A204.1 (cell line): ENCODE measurements at regions not wholly inside any gene's neighbourhood (a gene's known extent, or its start where the extent isn't known, plus 50 kb on each side); places are given as distances from the start of the nearest gene placed in this dataset.
"Not testable (repeated sequence)": the region's sequence is repeated elsewhere in the genome, so short reads cannot be mapped to it uniquely, and the experiment has no call there.

ENCODE experiments used
- FAIRE-seq: peaks from 2 replicates; lab custom pipeline; 2012; peaks lifted over from hg19 to GRCh38; lab: Jason Lieb, UNC

DNA sequence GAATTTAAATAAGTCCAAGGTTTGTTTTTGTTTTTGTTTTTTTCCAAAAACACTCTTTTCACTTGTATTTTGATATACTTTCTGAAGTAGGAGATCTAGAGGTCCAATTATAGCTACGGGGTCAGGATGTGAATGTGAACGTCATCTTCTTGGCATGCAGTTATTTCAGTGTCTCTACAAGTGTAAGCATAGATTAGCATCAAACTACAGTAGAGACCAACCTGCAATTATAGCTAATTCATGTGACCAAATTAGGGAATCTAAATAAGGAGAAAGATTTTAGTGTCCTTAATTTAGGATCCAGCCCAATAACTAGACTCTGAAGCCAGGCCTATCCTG, 107.3 kb upstream of the PALMD start:
- no peak for FAIRE-seq

DNA sequence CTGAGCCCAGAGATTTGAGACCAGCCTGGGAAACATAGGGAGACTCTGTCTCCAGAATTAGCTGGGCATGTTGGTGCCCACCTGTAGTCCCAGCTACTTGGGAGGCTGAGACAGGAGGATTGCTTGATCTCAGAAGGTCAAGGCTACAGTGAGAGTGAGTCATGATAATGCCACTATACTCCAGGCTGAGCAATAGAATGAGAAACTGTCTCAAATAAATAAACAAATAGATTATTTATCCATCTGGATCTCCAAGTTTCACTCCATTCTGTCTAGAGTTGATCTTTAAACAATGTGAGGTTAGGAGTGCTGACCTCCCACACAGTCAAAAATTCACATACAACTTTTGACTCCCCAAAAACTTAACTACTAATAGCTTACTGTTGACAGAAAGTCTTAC, 106.8 kb upstream of the PALMD start:
- no peak for FAIRE-seq

DNA sequence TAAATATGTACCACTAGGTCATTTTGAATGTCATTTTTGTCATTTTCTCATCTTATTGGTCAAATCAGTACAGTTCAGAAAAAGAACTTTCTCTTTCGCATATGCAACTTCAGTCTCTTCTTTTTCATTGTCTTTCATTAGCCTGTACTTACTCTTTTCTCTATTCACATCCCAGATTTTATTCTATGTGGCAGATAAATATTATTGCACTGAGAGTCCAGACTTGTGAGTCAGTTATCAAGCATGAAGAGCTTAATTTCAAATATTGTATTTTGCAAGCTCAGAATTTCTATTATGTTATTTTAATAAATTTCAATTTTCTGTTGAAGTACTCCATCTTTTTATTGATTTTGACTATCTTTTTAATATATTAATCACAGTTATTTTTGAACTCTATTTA, 105.2 kb upstream of the PALMD start:
- FAIRE-seq = no peak

DNA sequence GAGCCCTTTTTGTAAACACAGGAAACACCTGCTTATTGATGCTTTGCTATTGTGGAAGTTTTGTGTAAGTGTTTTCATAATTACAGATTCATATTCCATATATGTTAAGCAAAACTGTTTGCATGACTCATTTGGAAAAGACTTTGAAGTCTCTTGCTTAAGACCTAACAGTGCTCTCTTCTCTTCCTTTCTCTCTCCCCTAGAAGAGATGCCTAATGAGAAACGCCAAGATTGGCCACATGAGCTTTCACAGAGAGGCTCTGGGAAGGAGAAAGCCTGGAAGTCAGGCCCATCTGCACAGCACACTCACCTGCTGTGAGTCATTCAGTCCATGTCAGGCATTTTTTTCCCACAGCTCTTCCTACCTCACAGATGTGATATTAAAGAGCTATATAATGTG, 101.6 kb upstream of the PALMD start:
- FAIRE-seq = no peak

DNA sequence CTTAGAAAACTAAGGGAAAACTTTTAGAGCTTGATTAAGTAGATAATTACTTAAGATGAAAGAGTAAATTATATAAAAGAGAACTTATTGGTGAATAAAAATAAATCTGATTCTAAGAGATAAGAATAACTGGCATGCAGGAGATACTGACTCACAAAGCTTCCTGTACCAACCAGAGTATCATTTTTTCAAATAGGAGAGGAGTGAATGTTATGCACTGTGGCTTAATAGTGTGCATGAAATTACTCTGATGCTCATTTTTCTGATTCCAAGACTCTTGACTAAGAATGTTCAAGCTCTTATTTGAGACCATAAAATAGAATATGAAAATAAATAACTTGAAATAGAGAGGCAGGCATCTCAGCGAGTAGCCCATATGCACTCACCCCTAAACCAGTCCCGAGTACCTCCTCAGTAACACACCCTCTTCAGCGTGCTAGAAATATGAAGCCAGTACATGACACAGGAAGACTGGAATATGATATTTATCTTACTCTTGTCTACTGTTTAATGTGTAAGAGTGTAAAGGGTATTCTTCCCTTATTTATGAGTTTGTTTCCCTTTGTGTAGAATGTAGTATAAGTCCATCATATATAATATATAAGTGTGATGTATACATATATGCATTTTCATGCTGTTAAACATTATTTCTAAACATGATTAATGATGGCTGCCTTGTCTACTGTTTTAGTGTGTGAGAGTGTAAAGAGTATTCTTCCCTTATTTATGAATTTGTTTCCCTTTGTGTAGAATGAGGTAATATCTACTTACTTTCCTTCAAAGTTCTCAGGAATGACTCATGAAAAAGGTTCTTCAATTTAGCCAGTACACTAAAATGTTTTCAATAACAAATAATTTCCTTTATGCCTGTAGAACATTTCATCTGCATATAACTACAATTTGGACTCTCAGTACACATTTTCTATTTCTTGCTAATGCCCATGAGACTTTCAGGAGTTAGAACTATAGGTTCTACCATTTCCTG, 99.2 kb upstream of the PALMD start:
- no peak for FAIRE-seq

DNA sequence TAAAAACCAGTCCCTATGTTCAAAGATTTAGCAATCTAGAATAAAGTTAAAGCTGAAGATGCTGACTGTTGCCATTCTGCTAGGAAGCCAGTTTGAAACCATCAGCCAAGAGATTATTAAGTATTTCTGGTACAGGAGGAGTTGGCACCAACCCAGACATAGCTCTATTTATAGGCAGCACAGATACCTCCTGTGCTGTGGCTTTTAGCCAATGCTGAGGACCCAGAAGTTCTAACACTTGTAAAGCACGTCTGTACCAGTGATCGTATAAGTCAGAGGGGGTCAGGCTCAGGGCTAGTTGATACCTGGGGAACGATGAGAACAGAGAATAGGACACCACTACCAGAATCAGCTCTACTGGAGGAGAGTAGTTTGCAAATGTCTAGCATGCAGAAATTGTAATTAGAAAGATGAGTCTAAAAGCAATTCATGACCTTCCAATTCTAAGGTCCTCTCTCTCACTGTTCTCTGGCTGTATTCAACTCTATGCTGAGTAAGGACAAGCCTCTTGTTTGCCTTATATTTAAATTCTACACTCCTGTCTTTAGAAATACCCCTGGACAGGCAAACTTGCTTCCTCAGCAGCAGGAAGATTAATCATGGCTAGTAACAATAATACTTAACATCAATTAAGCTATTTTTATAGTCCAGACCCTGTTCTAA, 96.8 kb upstream of the PALMD start:
- FAIRE-seq = no peak

DNA sequence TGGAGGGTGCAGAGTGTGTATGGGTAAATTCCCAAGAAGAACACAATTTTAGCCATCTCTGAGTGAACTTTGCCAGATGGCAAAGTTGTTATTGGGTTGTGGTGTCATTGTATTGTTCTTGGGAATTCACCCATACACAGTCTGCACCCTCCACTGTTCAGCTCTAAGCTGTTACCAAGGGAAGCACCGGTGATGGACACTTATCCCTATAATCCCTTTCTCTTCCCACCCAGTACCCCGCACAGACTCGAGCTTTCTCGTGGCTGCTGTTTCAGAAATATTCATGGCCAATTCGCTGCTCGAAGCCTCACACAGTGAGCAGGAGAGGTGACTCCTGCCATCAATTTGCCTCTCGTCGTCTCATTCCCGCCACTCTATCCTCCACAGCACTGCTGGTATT, 95.7 kb upstream of the PALMD start:
- no peak for FAIRE-seq

DNA sequence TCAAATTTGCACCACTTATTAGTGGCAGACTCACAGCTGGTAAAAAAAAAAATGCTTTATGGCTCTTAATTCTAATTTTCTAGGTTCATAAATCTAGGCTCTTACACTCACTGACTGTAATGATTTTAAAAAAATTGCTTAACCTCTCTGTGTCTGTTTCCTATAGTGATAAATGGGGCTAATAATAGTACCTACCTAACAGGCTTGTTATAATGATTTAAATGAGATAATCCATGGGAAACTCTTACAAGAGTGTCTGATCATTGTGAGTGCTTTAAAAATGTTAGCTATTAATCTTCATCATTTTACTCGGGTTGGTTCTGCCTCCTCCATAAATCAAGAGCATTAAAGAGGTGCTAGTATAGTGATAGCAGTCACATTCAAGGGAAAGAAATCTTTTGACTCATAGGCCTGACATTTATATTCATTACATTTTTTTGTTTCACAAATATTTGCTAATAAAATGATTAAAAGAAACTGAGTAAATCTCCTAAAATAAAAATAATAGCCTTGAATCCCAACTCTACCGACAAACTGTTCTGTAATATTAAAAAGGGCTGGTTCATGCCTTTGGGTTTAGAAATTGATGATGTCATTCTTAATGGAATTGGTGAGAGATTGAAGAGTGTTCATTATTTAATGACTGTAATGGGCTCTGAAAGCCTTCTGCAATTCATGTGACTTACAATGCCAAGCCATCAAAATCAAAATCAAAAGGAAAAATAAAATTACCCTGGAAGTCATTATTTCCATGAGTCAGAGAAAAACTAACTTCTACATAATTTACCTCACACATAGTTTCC, 93.9 kb upstream of the PALMD start:
- FAIRE-seq = no peak

DNA sequence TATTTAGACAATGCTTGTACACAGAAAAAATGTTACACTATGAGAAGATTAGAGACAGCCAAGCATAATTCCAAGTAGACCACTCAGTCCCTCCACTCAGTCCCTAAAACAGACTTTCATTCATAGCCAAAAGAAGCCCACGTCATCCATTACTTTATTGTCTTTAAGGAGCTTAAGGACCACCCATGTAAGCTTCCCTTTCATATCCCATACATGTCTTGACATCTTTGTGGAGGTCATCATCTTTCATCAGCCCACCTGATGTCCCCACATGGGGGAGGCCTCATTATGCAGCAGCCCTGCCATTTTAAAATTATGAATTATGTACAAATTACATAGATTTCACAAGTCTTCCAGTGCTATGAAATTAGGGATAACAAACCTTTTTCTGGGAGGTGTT, 92.6 kb upstream of the PALMD start:
- no peak for FAIRE-seq

DNA sequence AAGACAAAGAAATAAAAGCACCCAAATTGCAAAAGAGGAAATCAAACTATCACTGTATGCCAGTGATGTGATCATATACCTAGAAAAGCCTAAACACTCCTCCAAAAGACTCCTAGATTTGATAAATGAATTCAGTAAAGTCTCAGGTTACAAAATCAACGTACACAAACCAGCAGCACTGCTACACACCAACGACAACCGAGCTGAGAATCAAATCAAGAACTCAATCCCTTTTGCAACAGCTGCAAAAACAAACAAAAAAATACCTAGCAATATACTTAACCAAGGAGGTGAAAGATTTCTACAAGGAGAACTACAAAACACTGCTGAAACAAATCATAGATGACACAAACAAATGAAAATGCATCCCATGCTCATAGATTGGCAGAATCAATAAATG, 92.1 kb upstream of the PALMD start:
- not testable (repeated sequence) for FAIRE-seq

DNA sequence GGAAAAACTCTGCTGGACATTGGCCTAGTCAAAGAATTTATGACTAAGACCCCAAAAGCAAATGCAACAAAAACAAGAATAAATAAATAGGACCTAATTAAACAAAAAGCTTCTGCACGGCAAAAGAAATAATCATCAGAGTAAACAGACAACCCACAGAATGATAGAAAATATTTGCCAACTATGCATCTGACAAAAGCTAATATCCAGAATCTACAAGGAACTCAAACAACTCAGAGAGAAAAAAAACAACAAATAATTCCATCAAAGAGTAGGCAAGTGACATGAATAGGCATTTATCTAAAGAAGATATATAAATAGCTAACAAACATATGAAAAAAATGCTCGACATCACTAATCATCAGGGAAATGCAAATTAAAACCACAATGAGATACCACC, 91.2 kb upstream of the PALMD start:
- no peak for FAIRE-seq

DNA sequence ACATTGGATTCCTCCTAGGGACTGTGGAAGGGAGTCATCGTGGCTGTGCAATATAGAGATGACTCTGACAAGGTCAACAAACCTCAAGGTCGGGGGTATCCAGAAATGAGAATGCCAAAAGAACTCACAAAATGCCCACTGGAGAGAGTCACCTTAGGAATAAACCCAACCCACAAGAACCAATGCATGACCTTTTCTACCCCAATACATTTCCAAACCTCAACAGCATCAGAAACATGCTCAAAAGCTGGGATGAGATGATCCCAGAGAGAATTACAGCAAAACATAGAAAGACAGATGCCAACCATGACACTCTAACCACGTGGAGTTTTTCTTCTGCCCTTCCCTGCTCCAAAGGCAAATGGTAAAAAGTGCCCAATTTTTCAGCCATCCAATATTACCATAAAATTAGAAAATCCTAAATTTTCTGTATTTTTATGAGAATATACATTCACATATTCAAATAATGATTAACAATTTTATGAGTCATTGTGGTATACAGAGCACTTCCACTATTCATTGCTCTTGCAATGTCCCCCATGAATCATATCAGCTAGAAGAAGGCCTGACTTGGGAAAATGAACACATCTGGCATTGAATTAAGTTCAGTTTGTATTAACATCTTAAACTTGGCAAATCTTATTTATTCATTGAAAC, 88.2 kb upstream of the PALMD start:
- FAIRE-seq = no peak

DNA sequence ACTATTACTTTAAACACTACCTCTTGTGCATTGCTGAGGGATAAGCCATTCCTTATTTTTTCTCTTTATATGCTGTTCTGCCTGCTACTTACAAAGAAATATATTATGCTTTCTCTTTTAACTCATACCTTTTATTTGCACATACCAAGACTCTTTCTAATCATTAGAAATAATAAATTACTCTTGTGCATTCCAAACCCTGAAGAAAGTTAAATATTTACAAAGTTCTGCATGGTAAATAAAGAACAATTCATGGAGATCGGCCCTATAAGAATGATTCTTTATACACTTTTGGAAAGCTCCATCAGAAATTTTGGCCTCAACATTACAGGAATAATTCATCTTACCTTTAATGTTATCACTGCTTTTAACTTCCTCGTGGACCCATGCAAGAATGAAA, 86.7 kb upstream of the PALMD start:
- FAIRE-seq = no peak

DNA sequence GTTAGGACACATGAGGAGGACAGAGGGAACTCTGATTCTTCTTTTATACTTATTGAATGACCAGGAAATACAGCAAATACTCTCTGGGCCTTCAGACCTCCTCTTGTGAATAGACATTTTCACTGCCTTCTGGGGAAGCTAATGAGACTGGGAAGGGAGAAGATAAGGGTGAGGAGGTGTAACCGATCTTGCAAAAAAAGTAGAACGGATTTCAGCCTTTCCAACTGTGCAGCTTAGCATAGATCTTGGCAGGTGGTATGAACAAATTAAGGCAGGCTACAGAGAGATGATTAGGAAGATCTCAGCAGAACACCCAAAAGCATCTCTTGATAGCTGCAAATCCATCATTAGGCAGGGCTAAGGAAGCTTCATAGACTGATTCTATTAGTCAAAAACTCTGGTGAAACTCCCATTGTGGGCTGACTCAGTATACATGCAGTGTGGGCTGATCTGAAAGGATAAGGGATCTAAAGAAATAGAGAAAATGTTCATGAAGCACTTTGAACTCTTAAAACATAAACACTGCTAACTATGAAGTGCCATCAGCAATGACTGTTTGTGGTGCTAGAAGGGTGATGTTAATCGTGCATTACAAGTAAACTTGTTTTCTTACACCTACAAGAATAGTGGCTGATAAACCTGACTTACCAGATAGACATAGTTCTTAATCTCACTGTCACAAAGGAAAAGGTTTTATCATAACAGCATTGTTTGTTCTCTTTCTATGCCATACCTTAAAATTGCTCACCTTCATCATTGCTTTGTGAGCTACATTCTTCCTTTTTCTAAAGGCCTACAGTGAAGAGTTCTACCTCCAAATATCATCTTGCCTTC, 85.5 kb upstream of the PALMD start:
- FAIRE-seq = no peak

DNA sequence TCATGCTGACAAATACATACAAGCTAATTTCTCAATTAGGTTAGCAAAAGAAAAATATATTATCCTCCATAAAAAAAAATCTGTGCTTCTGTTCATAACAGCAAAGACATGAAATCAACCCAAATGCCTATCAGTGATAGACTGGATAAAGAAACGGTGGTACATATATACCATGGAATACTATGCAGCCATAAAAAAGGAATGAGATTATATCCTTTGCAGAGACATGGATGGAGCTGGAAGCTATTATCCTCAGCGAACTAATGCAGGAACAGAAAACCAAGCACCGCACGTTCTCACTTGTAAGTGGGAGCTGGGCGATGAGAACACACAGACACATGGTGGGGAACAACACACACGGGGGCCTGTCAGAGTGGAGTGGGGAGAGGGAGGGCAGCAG, 84.0 kb upstream of the PALMD start:
- FAIRE-seq = no peak

DNA sequence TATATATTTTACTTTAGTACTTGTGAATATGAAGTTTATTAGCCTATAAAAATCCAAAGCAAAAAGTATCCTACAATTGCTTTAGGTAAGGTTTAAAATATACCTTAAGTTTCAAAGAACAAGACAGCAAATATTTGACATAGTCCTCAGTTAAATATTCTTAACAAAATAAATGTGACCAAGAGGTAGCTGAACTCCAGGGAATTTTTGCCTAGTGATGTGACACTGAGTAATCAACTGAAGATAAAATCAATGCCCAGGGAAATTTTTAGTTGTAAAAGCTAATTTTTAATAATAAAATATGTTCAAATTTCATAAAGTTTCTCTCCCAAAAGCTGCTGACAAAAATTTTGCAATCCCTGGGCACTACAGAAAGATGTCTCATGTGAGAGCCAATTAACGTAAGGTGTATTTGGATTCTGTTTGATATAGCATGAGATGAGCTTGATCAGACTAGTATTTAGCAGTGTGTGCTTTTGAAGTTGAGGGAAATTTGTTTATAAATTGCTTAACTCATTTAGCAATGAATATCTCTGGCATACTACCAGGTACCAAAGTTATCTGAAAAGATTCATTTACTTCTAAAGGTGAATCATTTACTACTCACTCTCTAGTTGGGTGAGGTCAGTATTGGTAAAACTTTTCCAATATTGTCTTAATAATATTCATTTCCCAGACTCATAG, 80.2 kb upstream of the PALMD start:
- FAIRE-seq = no peak

DNA sequence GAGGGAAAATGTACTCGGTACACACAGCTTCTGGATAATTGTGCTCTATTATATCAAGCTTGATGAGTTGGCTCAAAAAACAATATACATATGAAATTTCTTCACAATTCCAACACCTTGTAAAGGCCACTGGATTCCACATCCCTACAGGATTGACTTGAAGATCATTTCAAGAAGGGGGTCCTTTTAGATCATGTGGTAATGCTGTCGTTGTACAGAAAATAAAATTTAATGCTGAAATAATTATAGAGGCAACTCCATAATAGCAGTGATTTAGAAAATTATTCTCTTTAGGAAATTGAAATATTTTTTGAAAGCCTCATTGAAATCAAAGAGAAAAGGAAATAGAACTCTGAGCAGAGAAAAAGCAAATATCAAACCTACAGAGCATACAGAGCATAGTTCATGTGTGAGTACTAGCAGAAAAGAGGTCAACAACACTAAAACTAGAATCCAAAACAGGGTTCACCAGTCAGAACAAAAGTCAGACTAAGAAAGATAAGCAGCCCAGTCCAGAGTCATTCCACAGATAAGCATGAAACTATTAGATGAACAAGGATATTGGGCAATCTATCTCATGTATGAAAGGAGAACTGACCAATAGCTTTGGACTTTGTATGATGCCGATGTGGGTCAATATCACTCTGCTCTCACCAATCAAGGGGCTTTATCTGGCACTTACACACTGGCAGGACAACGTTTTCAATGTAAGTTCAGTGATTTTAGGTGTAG, 79.5 kb upstream of the PALMD start:
- FAIRE-seq = no peak

DNA sequence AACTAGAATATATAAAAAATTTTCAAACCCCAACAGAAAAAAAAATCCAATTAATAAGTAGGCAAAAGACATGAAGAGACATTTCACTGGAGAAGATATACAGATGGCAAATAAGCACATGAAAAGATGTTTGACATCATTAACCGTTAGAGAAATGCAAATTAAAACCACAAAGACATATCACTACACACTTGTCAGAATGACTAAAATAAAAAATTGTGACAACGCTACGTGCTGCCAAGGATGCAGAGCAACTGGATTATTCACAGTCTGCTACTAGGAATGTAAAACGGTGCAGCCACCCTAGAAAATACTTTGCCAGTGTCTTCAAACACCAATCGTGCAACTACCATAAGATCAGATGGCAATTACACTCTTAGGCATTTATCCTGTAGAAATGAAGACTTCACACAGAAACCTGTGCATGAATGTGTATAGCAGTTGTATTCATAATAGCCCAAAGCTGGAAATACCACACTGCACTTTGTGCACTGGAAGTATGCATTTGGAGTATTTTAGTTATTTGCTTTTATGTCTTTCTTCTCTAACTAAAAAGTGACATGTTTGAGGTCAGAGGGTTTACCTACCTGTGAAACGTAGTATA, 75.3 kb upstream of the PALMD start:
- FAIRE-seq = no peak

DNA sequence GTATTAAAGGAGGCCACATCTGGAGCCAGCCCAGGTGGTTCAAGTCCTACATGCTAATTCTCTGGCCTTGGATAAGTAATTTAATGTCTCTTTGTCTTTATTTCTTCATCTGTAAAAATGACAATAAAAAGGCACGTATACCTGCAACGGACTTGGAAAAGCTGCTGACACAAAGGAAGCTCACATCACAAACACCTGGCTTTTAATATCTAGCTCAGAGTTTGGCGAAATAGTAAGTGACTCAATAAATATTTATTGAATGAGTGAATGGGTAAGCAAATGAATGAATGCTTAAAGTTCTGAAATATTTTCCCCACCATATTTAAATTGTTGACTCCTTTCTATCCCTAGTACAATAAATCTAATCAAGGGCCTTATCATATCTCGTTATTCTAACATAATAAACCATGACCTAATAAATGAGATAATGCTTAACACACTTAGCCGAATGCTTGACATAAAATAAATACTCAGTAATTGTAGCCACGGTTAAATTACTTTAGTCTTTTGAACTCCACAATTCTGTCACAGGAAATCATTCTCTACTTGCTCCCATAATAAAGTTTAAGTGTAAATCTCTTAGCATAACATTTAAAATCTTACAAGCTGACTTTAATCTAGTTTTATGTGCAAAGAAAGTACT, 74.7 kb upstream of the PALMD start:
- no peak for FAIRE-seq
